ENCODE measurements at regions not wholly inside any gene's neighbourhood (a gene's known extent, or its start where the extent isn't known, plus 50 kb on each side); places are given as distances from the start of the nearest gene placed in this dataset.

- TF ChIP-seq CTCF (IDR thresholded peaks at IDR 0.05; ENCODE audit: borderline replicate concordance, extremely low read depth, low read length, poor library complexity, severe bottlenecking) (no peak), EZH2 (IDR thresholded peaks at IDR 0.05; ENCODE audit: borderline replicate concordance, low read depth, low read length, severe bottlenecking) (no peak)
Measured at GRCh38 chr10:45111509-45111908, 110.8 kb downstream of the ZNF22 start.
